ENCODE measurements at regions not wholly inside any gene's neighbourhood (a gene's known extent, or its start where the extent isn't known, plus 50 kb on each side); places are given as distances from the start of the nearest gene placed in this dataset.
"Not testable (repeated sequence)": the region's sequence is repeated elsewhere in the genome, so short reads cannot be mapped to it uniquely, and the experiment has no call there.

DNA sequence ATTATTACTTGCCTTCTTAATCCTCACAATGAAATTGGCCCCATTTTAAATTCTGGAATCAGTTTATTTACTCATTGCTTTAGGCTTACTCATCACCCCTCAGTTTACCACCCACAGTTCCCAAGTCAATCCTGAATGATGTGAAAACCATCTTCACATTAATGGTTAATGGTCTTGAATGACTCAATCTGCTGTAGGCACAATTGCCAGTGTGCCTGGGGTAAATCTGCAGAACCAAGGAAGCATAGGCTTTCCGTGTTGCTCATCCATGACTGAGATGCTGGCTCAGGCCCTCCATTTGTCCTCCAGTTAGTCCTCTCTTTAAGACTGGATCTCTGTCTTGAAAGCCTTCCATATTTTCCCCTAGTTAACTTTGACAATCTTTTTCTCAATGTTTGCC is 164.5 kb downstream of the PMAIP1 start:
- Histone ChIP-seq H3K27me3 (ENCODE audit: control insufficient read depth, insufficient read depth, low read length) (no peaks in the 10 kb centered on the region), H3K4me1 (ENCODE audit: control insufficient read depth, insufficient read depth, low read length) (peaks cover 26% of the 10 kb centered on the region), H3K9me3 (ENCODE audit: control insufficient read depth, insufficient read depth, low read depth, low read length) (peaks cover 10% of the 10 kb centered on the region), H3K9ac (ENCODE audit: low read length) (no peak overlapping the region), H3K36me3 (ENCODE audit: control insufficient read depth, insufficient read depth, low read length) (no peaks in the 10 kb centered on the region), H3K4me3 (ENCODE audit: low read depth, low read length) (no peak overlapping the region), H3K27ac (ENCODE audit: low read depth, low read length) (no peak overlapping the region)

DNA sequence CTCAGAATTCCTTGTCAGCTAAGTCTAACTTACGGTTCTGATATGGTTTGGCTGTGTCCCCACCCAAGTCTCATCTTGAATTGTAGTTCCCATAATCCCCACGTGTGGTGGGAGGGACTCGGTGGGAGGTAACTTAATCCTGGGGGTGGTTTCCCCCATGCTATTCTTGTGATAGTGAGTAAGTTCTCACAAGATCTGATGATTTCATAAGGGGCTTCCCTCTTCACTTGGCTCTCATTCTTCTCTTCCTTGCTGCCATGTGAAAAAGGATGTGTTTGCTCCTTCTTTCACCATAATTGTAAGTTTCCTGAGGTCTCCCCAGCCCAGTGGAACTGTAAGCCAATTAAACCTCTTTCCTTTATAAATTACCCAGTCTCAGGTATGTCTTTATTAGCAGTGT is 163.0 kb downstream of the PMAIP1 start:
- H3K36me3 ChIP-seq (ENCODE audit: control insufficient read depth, insufficient read depth, low read length); H3K4me3 ChIP-seq (ENCODE audit: low read depth, low read length); H3K27ac ChIP-seq (ENCODE audit: low read depth, low read length); H3K9me3 ChIP-seq (ENCODE audit: control insufficient read depth, insufficient read depth, low read depth, low read length); H3K9ac ChIP-seq (ENCODE audit: low read length); H3K27me3 ChIP-seq (ENCODE audit: control insufficient read depth, insufficient read depth, low read length): not testable (repeated sequence)
- peaks cover 23% of the 10 kb centered on the region for H3K4me1 ChIP-seq (ENCODE audit: control insufficient read depth, insufficient read depth, low read length)

DNA sequence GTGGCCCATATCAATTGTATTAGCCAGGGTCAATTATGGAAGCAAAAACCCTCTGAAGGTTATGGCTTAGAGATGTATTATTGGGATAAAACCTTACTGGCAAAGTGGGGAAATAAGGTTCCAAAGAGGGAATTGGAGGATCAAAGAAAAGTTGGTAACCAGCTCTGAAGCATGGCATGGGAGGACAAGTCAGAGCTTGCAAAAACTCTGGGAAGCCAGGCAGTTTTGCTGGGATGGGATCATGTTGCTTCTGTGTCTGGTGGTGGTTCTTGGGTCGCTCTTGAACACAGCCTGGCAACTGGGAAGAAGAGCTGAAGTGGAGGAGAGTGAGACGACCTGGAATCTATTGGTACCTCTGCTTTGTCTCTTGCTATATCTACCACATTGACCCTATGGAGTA is 162.6 kb downstream of the PMAIP1 start:
- Histone ChIP-seq H3K27ac (ENCODE audit: low read depth, low read length) (no peak overlapping the region), H3K4me3 (ENCODE audit: low read depth, low read length) (no peak overlapping the region), H3K36me3 (ENCODE audit: control insufficient read depth, insufficient read depth, low read length) (no peaks in the 10 kb centered on the region), H3K9me3 (ENCODE audit: control insufficient read depth, insufficient read depth, low read depth, low read length) (peaks cover 8% of the 10 kb centered on the region; the same call in 1 of the 2 replicates), H3K4me1 (ENCODE audit: control insufficient read depth, insufficient read depth, low read length) (peaks cover 19% of the 10 kb centered on the region), H3K9ac (ENCODE audit: low read length) (no peak overlapping the region), H3K27me3 (ENCODE audit: control insufficient read depth, insufficient read depth, low read length) (no peaks in the 10 kb centered on the region)

DNA sequence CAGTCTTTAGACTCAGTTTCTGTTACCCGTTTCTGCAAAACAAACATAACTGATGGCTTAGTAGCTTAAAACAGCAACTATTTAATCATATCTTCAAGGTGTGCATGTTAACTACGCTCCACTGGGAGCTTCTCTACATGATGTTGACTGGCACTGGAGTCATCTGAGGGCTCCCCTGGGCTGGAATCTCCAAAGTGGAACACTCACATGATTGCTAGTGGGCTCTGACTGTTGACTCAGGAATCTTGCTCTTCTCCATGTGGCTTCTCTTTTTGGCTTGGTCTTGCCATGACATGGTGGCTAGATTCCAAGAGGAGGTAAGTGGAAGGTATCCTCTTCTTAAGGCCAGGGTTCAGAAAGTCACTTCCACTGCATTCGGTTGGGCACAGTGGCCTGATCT is 160.8 kb downstream of the PMAIP1 start:
- Histone ChIP-seq H3K27ac (ENCODE audit: low read depth, low read length) (no peak overlapping the region), H3K36me3 (ENCODE audit: control insufficient read depth, insufficient read depth, low read length) (no peaks in the 10 kb centered on the region), H3K4me1 (ENCODE audit: control insufficient read depth, insufficient read depth, low read length) (peaks cover under 1% of the 10 kb centered on the region; the same call in 1 of the 2 replicates), H3K9me3 (ENCODE audit: control insufficient read depth, insufficient read depth, low read depth, low read length) (peaks cover 12% of the 10 kb centered on the region; the same call in 1 of the 2 replicates), H3K4me3 (ENCODE audit: low read depth, low read length) (no peak overlapping the region), H3K27me3 (ENCODE audit: control insufficient read depth, insufficient read depth, low read length) (no peaks in the 10 kb centered on the region), H3K9ac (ENCODE audit: low read length) (no peak overlapping the region)

DNA sequence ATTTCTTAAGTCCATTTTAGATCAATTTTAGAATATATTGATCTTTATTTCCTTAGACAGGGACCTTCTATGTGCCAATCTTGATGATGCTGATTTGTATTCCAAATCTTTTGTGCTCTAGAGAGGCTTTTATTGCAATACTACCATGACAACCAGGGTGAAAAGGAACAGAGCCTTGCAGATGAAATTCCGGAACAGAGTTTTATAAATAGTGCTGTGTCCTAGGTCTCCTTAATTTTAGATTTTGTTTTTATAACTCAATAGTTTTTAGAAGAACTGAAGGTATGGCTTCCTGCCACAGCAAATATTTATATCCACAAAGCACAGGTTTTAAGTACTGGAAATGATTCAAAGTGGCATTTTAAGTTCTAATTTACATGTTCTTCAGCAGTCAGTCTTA is 160.2 kb downstream of the PMAIP1 start:
- Histone ChIP-seq H3K4me3 (ENCODE audit: low read depth, low read length) (no peak overlapping the region), H3K4me1 (ENCODE audit: control insufficient read depth, insufficient read depth, low read length) (no peaks in the 10 kb centered on the region), H3K27ac (ENCODE audit: low read depth, low read length) (no peak overlapping the region), H3K9ac (ENCODE audit: low read length) (no peak overlapping the region), H3K9me3 (ENCODE audit: control insufficient read depth, insufficient read depth, low read depth, low read length) (peaks cover 12% of the 10 kb centered on the region; the same call in 1 of the 2 replicates), H3K27me3 (ENCODE audit: control insufficient read depth, insufficient read depth, low read length) (no peaks in the 10 kb centered on the region), H3K36me3 (ENCODE audit: control insufficient read depth, insufficient read depth, low read length) (no peaks in the 10 kb centered on the region)

DNA sequence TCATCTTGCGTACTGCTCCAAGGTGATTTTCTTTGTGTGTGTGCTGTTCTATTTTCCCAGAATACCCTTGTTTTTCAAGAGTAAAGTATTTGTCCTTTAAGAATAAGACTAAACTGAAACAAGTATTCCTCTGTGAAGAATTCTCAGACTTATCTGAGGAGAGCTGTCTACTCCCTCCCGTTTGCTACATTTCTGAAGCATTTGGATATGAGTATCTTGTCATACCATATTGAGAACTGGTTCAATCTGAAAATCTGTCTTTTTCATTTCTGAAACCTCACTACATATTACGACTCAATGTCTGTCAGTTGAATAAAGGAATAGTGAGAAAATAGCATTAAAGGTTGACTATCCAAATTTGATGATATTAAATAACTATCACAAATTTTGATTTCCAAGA is 159.4 kb downstream of the PMAIP1 start:
- no peak overlapping the region for H3K9ac ChIP-seq (ENCODE audit: low read length)

DNA sequence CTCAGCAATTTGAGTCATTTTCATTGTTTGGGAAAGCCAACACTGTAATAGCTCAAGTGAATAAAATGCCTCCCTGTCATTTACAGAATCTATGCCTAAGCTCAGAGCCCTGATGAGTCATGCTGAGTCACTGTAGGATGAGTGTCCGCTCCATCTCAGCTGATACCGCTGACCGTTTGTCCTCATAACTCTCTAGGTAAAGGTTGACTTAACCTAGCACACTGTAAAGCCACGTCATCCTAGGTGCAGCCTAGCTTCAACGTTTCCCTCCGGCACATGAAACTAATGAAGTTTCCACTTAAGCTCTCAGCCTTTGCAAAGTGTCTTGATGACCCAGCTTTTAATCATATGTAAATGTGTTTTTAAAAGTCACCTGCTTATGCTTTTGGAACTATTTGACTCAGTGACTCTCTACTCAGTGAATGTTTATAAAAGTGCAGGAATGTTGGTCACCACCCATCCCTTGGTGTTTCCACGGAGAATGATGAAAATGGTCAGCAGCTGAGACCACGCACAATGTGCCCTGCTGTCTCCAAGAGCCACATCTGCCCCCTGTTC is 154.0 kb downstream of the PMAIP1 start:
- peaks cover 12% of the 10 kb centered on the region; the same call in 1 of the 2 replicates for H3K9me3 ChIP-seq (ENCODE audit: control insufficient read depth, insufficient read depth, low read depth, low read length)
- H3K36me3 ChIP-seq (ENCODE audit: control insufficient read depth, insufficient read depth, low read length), result no peaks in the 10 kb centered on the region
- H3K27me3 ChIP-seq (ENCODE audit: control insufficient read depth, insufficient read depth, low read length), result no peaks in the 10 kb centered on the region
- H3K4me3 ChIP-seq (ENCODE audit: low read depth, low read length), result no peak overlapping the region
- peaks cover 8% of the 10 kb centered on the region for H3K4me1 ChIP-seq (ENCODE audit: control insufficient read depth, insufficient read depth, low read length)
- H3K27ac ChIP-seq (ENCODE audit: low read depth, low read length), result no peak overlapping the region; the same call in 1 of the 2 replicates
- H3K9ac ChIP-seq (ENCODE audit: low read length), result no peak overlapping the region

More for the DNA sequence above, 159.4 kb downstream of the PMAIP1 start:
- no peaks in the 10 kb centered on the region for H3K4me1 ChIP-seq (ENCODE audit: control insufficient read depth, insufficient read depth, low read length)
- no peak overlapping the region for H3K27ac ChIP-seq (ENCODE audit: low read depth, low read length)
- peaks cover 12% of the 10 kb centered on the region; the same call in 1 of the 2 replicates for H3K9me3 ChIP-seq (ENCODE audit: control insufficient read depth, insufficient read depth, low read depth, low read length)
- no peaks in the 10 kb centered on the region for H3K27me3 ChIP-seq (ENCODE audit: control insufficient read depth, insufficient read depth, low read length)
- H3K4me3 ChIP-seq (ENCODE audit: low read depth, low read length), result no peak overlapping the region
- H3K36me3 ChIP-seq (ENCODE audit: control insufficient read depth, insufficient read depth, low read length), result no peaks in the 10 kb centered on the region

DNA sequence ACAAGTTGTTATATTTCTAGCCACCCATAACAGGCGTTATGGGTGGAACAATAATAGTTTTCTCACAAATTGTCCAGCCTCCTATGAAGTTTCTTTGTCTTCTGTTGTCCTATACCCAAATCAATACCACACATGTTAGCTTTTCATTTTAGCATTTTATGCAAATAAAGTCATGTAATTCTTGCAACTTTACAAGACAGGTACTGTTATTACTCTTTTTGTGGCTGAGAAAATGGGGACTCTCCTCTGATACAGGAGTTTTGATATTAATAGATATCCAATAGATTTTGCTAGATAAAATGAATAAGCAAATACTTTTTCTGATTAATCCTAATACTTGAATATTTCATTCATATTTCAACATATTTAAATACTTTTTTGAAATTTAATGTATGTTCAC is 151.0 kb downstream of the PMAIP1 start:
- Histone ChIP-seq H3K4me1 (ENCODE audit: control insufficient read depth, insufficient read depth, low read length) (peaks cover 8% of the 10 kb centered on the region), H3K27ac (ENCODE audit: low read depth, low read length) (no peak overlapping the region), H3K9ac (ENCODE audit: low read length) (no peak overlapping the region), H3K4me3 (ENCODE audit: low read depth, low read length) (no peak overlapping the region), H3K27me3 (ENCODE audit: control insufficient read depth, insufficient read depth, low read length) (no peaks in the 10 kb centered on the region), H3K36me3 (ENCODE audit: control insufficient read depth, insufficient read depth, low read length) (no peaks in the 10 kb centered on the region), H3K9me3 (ENCODE audit: control insufficient read depth, insufficient read depth, low read depth, low read length) (peaks cover 2% of the 10 kb centered on the region; the same call in 1 of the 2 replicates)

DNA sequence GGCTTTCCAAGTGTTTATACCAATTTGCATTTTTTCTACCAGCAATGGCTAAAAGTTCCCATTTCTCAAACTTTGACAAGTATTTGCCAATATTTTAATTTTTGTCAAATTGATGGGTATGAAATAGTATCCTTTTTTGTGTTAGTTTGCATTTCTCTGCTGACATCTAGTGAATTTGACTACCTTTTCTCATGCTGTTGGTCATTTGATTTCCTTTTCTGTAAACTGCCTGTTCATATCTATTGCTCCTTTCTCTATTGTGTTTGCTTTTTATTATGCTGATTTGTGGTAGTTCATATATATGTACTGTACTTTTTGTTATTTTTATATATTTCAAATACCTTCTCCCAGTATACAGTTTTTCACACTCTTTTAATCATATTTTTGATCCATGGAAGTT is 149.4 kb downstream of the PMAIP1 start:
- peaks cover 2% of the 10 kb centered on the region; the same call in 1 of the 2 replicates for H3K9me3 ChIP-seq (ENCODE audit: control insufficient read depth, insufficient read depth, low read depth, low read length)
- H3K27me3 ChIP-seq (ENCODE audit: control insufficient read depth, insufficient read depth, low read length), result no peaks in the 10 kb centered on the region
- no peak overlapping the region for H3K27ac ChIP-seq (ENCODE audit: low read depth, low read length)
- no peak overlapping the region for H3K9ac ChIP-seq (ENCODE audit: low read length)
- H3K36me3 ChIP-seq (ENCODE audit: control insufficient read depth, insufficient read depth, low read length), result no peaks in the 10 kb centered on the region
- H3K4me1 ChIP-seq (ENCODE audit: control insufficient read depth, insufficient read depth, low read length), result peaks cover 8% of the 10 kb centered on the region
- no peak overlapping the region for H3K4me3 ChIP-seq (ENCODE audit: low read depth, low read length)

DNA sequence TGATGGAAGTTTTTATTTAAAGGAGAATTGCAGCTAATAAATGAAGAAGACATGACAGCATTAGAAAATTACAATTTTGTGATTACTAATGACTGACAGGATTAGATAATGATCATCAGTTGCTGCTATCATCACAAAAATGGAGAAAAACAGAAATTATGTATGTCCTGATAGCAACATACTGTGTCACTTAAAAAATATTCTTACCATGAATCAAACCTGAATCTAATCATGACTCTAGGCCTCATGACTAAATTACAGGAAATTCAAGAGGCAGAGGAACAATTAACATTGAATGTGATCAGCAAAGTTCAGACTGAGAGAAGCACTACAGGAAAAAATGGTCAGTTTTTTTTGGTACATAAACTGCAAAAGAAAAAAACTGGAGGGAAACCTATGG is 147.8 kb downstream of the PMAIP1 start:
- Histone ChIP-seq H3K4me3 (ENCODE audit: low read depth, low read length) (no peak overlapping the region), H3K9ac (ENCODE audit: low read length) (no peak overlapping the region), H3K4me1 (ENCODE audit: control insufficient read depth, insufficient read depth, low read length) (no peaks in the 10 kb centered on the region), H3K27me3 (ENCODE audit: control insufficient read depth, insufficient read depth, low read length) (no peaks in the 10 kb centered on the region), H3K9me3 (ENCODE audit: control insufficient read depth, insufficient read depth, low read depth, low read length) (peaks cover 2% of the 10 kb centered on the region; the same call in 1 of the 2 replicates), H3K36me3 (ENCODE audit: control insufficient read depth, insufficient read depth, low read length) (no peaks in the 10 kb centered on the region), H3K27ac (ENCODE audit: low read depth, low read length) (no peak overlapping the region)

DNA sequence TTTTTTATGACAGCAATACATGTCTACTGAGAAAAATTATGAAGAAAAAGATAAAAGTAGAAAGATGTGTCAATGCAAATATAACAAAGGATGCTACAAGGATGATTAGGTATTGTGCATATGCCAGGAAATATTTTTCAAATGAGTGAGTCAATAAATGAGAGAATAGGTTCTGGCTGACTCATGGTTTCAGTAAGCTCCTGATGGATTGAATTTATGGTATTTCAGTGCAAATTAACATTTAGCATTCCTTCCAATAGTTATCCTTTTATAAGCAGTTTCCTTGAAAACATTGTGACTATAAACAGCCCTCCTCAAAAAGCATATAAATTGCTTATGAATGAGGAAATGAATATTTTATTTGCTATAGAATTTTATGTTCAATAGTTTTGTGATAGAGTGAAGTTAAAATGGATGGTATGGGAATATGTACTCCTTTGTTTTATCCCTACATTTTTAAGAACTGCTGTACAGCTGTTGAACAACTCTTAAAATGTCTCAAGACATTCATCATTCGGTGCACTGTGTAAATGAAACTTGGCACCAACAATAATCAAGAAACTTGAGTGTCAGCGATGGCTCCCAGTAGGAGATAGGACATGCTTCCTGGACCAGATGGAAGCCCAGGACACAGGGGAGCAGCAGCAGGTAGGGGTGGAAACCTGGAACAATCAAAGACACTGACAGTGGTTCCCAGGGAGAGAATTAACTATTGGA is 144.7 kb downstream of the PMAIP1 start:
- Histone ChIP-seq H3K4me1 (ENCODE audit: control insufficient read depth, insufficient read depth, low read length) (0 out of 2 replicates have a peak, but pooled peaks cover 3% of the 10 kb centered on the region), H3K27me3 (ENCODE audit: control insufficient read depth, insufficient read depth, low read length) (no peaks in the 10 kb centered on the region), H3K9me3 (ENCODE audit: control insufficient read depth, insufficient read depth, low read depth, low read length) (peaks cover 2% of the 10 kb centered on the region; the same call in 1 of the 2 replicates), H3K4me3 (ENCODE audit: low read depth, low read length) (no peak overlapping the region), H3K27ac (ENCODE audit: low read depth, low read length) (no peak overlapping the region), H3K9ac (ENCODE audit: low read length) (no peak overlapping the region), H3K36me3 (ENCODE audit: control insufficient read depth, insufficient read depth, low read length) (no peaks in the 10 kb centered on the region)
